HCT116 (cell line): ENCODE measurements at regions not wholly inside any gene's neighbourhood (a gene's known extent, or its start where the extent isn't known, plus 50 kb on each side); places are given as distances from the start of the nearest gene placed in this dataset.
"Not testable (repeated sequence)": the region's sequence is repeated elsewhere in the genome, so short reads cannot be mapped to it uniquely, and the experiment has no call there.

Source experiments
- ATAC-seq: fragments of 200-7000 bp; cut with Tn5 transposase; 2 replicates; pipeline ENCODE4 v1.9.1; 2020; ENCODE audit warnings: mild to moderate bottlenecking, moderate library complexity
- BruUV-seq: library from RNA; stranded (reverse); fragments of 400-500 nt; replicated peaks from 2 replicates; lab custom pipeline; 2021; lab: Mats Ljungman, UMichigan
- CTCF ChIA-PET: fragments of 300-600 bp; sonication (Branson Sonifier 250); formaldehyde crosslinking; loops from one replicate; lab custom pipeline; 2021; ENCODE audit warnings: antibody characterized with exemption; lab: Charles Lee
- POLR2A ChIA-PET: fragments of 300-600, 350-600 bp; sonication (Branson Sonifier 250); formaldehyde crosslinking; loops from one replicate; lab custom pipeline; 2021; ENCODE audit warnings: antibody characterized with exemption; lab: Charles Lee
- RAD21 ChIA-PET, 2 experiments: fragments of 300-600 bp; sonication (Branson Sonifier 250); formaldehyde crosslinking; loops; one replicate each; lab custom pipeline; 2023; ENCODE audit warnings: low total read pairs in 2 of 2; ENCODE audit not compliant: uncharacterized antibody in 2 of 2, unreplicated experiment in 2 of 2, low non-redundant PET in 1 of 2; lab: Charles Lee
- DNase-seq: peaks from one replicate; pipeline ENCODE4 v3.0.0-alpha.2; 2010; ENCODE audit warnings: low read depth, low spot score
- H2AFZ ChIP-seq: fragments of 200-600 bp; shearing (Covaris generic), sonication (generic); 2 replicates; pipeline ENCODE4 v1.6.1; 2017; ENCODE audit warnings: low read depth, mixed run types, mixed read lengths, antibody characterized with exemption, low read length; ENCODE audit not compliant: poor library complexity, severe bottlenecking
- H3K27ac ChIP-seq: 2 replicates; pipeline ENCODE4 v1.5.1; 2012; ENCODE audit warnings: low read depth, low read length
- H3K27me3 ChIP-seq: fragments of 200-600 bp; sonication (generic); 2 replicates; pipeline ENCODE4 v1.6.1; 2016; ENCODE audit warnings: mixed run types, low read length, mixed read lengths; ENCODE audit not compliant: insufficient read depth
- H3K36me3 ChIP-seq, 2 experiments: fragments of 200-500 bp in 1 of 2; fragments of 200-600 bp in 1 of 2; sonication (Bioruptor generic) in 1 of 2; sonication (generic) in 1 of 2; 2 replicates each; pipeline versions ENCODE4 v1.5.1 to v1.6.1; 2014 to 2016; ENCODE audit warnings: low read length in 2 of 2, inconsistent platforms in 1 of 2, mixed read lengths in 1 of 2, mixed run types in 1 of 2; ENCODE audit not compliant: insufficient read depth in 2 of 2, control insufficient read depth in 1 of 2
- H3K4me1 ChIP-seq, 2 experiments: fragments of 200-600 bp in 1 of 2; sonication (generic) in 1 of 2; 2 replicates each; pipeline versions ENCODE4 v1.5.1 to v1.6.1; 2012 to 2017; ENCODE audit warnings: low read length in 2 of 2, inconsistent platforms in 1 of 2, mild to moderate bottlenecking in 1 of 2, mixed read lengths in 1 of 2, mixed run types in 1 of 2, moderate library complexity in 1 of 2; ENCODE audit not compliant: insufficient read depth in 2 of 2, control insufficient read depth in 1 of 2
- H3K4me2 ChIP-seq: fragments of 200-600 bp; sonication (generic); 2 replicates; pipeline ENCODE4 v1.6.1; 2017; ENCODE audit warnings: mixed run types, low read length, mixed read lengths
- H3K4me3 ChIP-seq, 2 experiments: fragments of 200-600 bp in 1 of 2; sonication (generic) in 1 of 2; replicated peaks in 1 of 2; 2 replicates each; pipeline ENCODE4 v1.5.1; 2011 to 2016; ENCODE audit warnings: low read length in 2 of 2, control low read depth in 1 of 2, low read depth in 1 of 2, mild to moderate bottlenecking in 1 of 2, mixed read lengths in 1 of 2, mixed run types in 1 of 2
- H3K79me2 ChIP-seq: fragments of 200-600 bp; sonication (generic); 2 replicates; pipeline ENCODE4 v1.6.1; 2017; ENCODE audit warnings: mild to moderate bottlenecking, mixed run types, low read length, moderate library complexity, mixed read lengths; ENCODE audit not compliant: insufficient read depth
- H3K9ac ChIP-seq: fragments of 200-600 bp; sonication (generic); 2 replicates; pipeline ENCODE4 v1.6.1; 2016; ENCODE audit warnings: low read length, mixed read lengths
- H3K9me2 ChIP-seq: fragments of 200-600 bp; sonication (generic), shearing (Covaris generic); 2 replicates; pipeline ENCODE4 v1.6.1; 2017; ENCODE audit warnings: mixed run types, mild to moderate bottlenecking, moderate library complexity; ENCODE audit not compliant: insufficient read depth
- H3K9me3 ChIP-seq, 2 experiments: fragments of 200-500 bp in 1 of 2; fragments of 200-600 bp in 1 of 2; sonication (Bioruptor generic) in 1 of 2; sonication (generic) in 1 of 2; 2 replicates each; pipeline ENCODE4 v1.6.1; 2014 to 2017; ENCODE audit warnings: low read length in 2 of 2, mixed read lengths in 2 of 2, inconsistent platforms in 1 of 2, low read depth in 1 of 2, mild to moderate bottlenecking in 1 of 2, mixed run types in 1 of 2, moderate library complexity in 1 of 2; ENCODE audit not compliant: control insufficient read depth in 1 of 2, insufficient read depth in 1 of 2
- H4K20me1 ChIP-seq: fragments of 200-600 bp; sonication (generic), shearing (Covaris generic); 2 replicates; pipeline ENCODE4 v1.6.1; 2017; ENCODE audit warnings: mixed run types, mild to moderate bottlenecking, moderate library complexity; ENCODE audit not compliant: insufficient read depth
- EZH2 ChIP-seq: fragments of 200-600 bp; sonication (generic); IDR thresholded peaks from 2 replicates; pipeline ENCODE4 v1.6.1; 2017; ENCODE audit warnings: antibody characterized with exemption, mixed run types
- ZNF274 ChIP-seq: fragments of 200-500 bp; sonication (Bioruptor generic); IDR thresholded peaks from 2 replicates; pipeline ENCODE4 v1.6.1; 2014; ENCODE audit warnings: mild to moderate bottlenecking, low read depth, low read length, inconsistent platforms
- intact Hi-C: fragments of 100-400 bp; cut with micrococcal nuclease; formaldehyde crosslinking; loops from 2 replicates; pipeline ENCODE4 v1.10.0; 2022
- TF ChIP-seq, protein P1 (sequence below), 3 experiments: fragments of 200-600 bp in 1 of 3; sonication (generic) in 1 of 3; IDR thresholded peaks in 2 of 3; conservative IDR thresholded peaks in 1 of 3; 2 replicates each; pipeline ENCODE4 v1.5.1; 2012 to 2017; ENCODE audit warnings: low read depth in 2 of 3, low read length in 2 of 3, antibody characterized with exemption in 1 of 3, borderline replicate concordance in 1 of 3, control low read depth in 1 of 3, mild to moderate bottlenecking in 1 of 3, mixed read lengths in 1 of 3, mixed run types in 1 of 3, moderate library complexity in 1 of 3; ENCODE audit not compliant: insufficient read depth in 1 of 3

DNA sequence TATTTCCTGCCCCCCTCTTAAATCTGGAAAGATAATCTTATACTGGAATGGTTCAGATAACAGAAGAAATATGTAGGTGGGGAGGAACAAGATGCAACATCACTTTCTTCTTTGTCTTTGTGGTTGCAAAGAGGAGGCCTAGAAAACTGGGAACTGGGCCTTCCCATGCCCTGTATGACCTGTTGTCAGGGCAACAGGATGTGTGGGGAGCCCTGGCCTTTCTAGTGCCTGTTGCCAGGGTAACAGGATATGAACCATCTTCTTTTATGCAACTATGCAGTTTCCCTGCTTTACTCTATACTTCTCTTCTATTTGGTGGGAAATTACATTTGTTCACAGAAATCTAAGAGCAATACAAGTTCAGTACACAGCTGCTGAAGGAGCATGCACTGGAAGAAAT, 79.8 kb upstream of the PDE1A start:
- no peaks in the 10 kb centered on the region for H3K4me1 ChIP-seq
- H3K4me3 ChIP-seq: no peak overlapping the region
- BruUV-seq: no TSS peak
- H4K20me1 ChIP-seq: no peaks in the 10 kb centered on the region
- no peak overlapping the region for H3K27ac ChIP-seq
- H3K36me3 ChIP-seq: no peaks in the 10 kb centered on the region
- H3K9me2 ChIP-seq: no peaks in the 10 kb centered on the region; the same call in 1 of the 2 replicates
- DNase-seq (no peak), ATAC-seq (no peak)
- no peak overlapping the region for H3K9ac ChIP-seq
- no peak overlapping the region for H2AFZ ChIP-seq
- TF ChIP-seq EZH2 (no peak), ZNF274 (no peak)
- TF ChIP-seq, protein P1, sequence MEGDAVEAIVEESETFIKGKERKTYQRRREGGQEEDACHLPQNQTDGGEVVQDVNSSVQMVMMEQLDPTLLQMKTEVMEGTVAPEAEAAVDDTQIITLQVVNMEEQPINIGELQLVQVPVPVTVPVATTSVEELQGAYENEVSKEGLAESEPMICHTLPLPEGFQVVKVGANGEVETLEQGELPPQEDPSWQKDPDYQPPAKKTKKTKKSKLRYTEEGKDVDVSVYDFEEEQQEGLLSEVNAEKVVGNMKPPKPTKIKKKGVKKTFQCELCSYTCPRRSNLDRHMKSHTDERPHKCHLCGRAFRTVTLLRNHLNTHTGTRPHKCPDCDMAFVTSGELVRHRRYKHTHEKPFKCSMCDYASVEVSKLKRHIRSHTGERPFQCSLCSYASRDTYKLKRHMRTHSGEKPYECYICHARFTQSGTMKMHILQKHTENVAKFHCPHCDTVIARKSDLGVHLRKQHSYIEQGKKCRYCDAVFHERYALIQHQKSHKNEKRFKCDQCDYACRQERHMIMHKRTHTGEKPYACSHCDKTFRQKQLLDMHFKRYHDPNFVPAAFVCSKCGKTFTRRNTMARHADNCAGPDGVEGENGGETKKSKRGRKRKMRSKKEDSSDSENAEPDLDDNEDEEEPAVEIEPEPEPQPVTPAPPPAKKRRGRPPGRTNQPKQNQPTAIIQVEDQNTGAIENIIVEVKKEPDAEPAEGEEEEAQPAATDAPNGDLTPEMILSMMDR (IDR thresholded peaks at IDR 0.05 in 2 of 3, conservative IDR thresholded peaks at IDR 0.05 in 1 of 3; ENCODE audit: borderline replicate concordance in 1 of 3, insufficient read depth in 1 of 3, low read depth in 2 of 3, low read length in 2 of 3): no peak
- no peaks in the 10 kb centered on the region for H3K79me2 ChIP-seq
- ChIA-PET POLR2A (no interaction called here), RAD21 (no interaction called here), CTCF (no interaction called here)
- H3K4me2 ChIP-seq: no peak overlapping the region
- H3K9me3 ChIP-seq: no peaks in the 10 kb centered on the region
- no peaks in the 10 kb centered on the region for H3K27me3 ChIP-seq
- intact Hi-C loops: no loop called here

DNA sequence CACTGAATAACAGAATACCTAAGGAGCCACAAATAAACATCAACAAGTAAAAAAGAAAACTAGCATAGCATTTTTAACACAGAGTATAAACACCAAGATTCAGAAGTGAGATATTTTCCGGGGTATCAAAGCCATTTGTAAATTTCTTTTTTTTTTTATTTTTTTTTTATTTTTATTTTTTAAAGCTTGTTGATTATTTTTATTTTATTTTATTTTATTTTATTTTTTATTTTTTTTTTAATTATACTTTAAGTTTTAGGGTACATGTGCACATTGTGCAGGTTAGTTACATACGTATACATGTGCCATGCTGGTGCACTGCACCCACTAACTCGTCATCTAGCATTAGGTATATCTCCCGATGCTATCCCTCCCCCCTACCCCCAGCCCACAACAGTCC, 81.7 kb upstream of the PDE1A start:
- H3K9me3 ChIP-seq, H3K9ac ChIP-seq, H3K36me3 ChIP-seq, ATAC-seq, H3K79me2 ChIP-seq, H3K4me3 ChIP-seq, BruUV-seq, H3K27me3 ChIP-seq, H3K27ac ChIP-seq, POLR2A ChIA-PET, DNase-seq, H4K20me1 ChIP-seq, RAD21 ChIA-PET, CTCF ChIA-PET, H2AFZ ChIP-seq, H3K4me2 ChIP-seq, H3K9me2 ChIP-seq, H3K4me1 ChIP-seq, intact Hi-C loops: not testable (repeated sequence)
